A673 (cell line): ENCODE measurements at regions not wholly inside any gene's neighbourhood (a gene's known extent, or its start where the extent isn't known, plus 50 kb on each side); places are given as distances from the start of the nearest gene placed in this dataset.

Source experiments
- BruUV-seq: library from RNA; stranded (reverse); fragments of 400-500 nt; replicated peaks from 2 replicates; lab custom pipeline; 2021; lab: Mats Ljungman, UMichigan
- CTCF ChIA-PET: fragments of 300-600 bp; sonication (Branson Sonifier 250); formaldehyde crosslinking; loops from one replicate; lab custom pipeline; 2022; ENCODE audit warnings: antibody characterized with exemption; lab: Charles Lee
- POLR2A ChIA-PET: fragments of 300-600 bp; sonication (Branson Sonifier 250); formaldehyde crosslinking; loops from one replicate; lab custom pipeline; 2022; ENCODE audit warnings: antibody characterized with exemption; ENCODE audit not compliant: low non-redundant PET; lab: Charles Lee
- DNase-seq: peaks from one replicate; pipeline ENCODE4 v3.0.0-alpha.2; 2015; ENCODE audit warnings: low spot score
- H3K27ac ChIP-seq: fragments of 200-600 bp; sonication (generic); 2 replicates; pipeline ENCODE4 v1.5.1; 2016; ENCODE audit warnings: mixed run types, low read depth, mild to moderate bottlenecking, mixed read lengths, antibody characterized with exemption, low read length; ENCODE audit not compliant: poor library complexity, severe bottlenecking
- H3K27me3 ChIP-seq: fragments of 200-600 bp; sonication (generic); replicated peaks from 2 replicates; pipeline ENCODE4 v1.6.1; 2017; ENCODE audit warnings: mixed run types, low read depth, mild to moderate bottlenecking, mixed read lengths, antibody characterized with exemption, low read length; ENCODE audit not compliant: insufficient read depth, poor library complexity
- H3K36me3 ChIP-seq: fragments of 200-600 bp; sonication (generic); 2 replicates; pipeline ENCODE4 v1.6.1; 2016; ENCODE audit warnings: mixed run types, mild to moderate bottlenecking, mixed read lengths, antibody characterized with exemption, low read length; ENCODE audit not compliant: insufficient read depth, poor library complexity, severe bottlenecking
- H3K4me1 ChIP-seq: fragments of 200-600 bp; sonication (generic); 2 replicates; pipeline ENCODE4 v1.6.1; 2017; ENCODE audit warnings: mixed run types, mild to moderate bottlenecking, mixed read lengths, antibody characterized with exemption, low read length; ENCODE audit not compliant: insufficient read depth, poor library complexity, severe bottlenecking
- H3K4me3 ChIP-seq: fragments of 200-600 bp; sonication (generic); 2 replicates; pipeline ENCODE4 v1.5.1; 2016; ENCODE audit warnings: low read depth, mixed run types, mild to moderate bottlenecking, mixed read lengths, low read length; ENCODE audit not compliant: poor library complexity, severe bottlenecking
- H3K9me3 ChIP-seq: fragments of 200-600 bp; sonication (generic); 2 replicates; pipeline ENCODE4 v1.6.1; 2016; ENCODE audit warnings: mixed run types, low read depth, mild to moderate bottlenecking, mixed read lengths, antibody characterized with exemption, low read length; ENCODE audit not compliant: poor library complexity, severe bottlenecking
- CTCF ChIP-seq: fragments of 300-800, 200-600 bp; sonication (generic); conservative IDR thresholded peaks from 2 replicates; pipeline ENCODE4 v1.5.1; 2017; ENCODE audit warnings: low read depth, mild to moderate bottlenecking, antibody characterized with exemption, low read length, moderate library complexity, mixed read lengths
- EZH2 ChIP-seq: fragments of 200-600 bp; sonication (generic); IDR thresholded peaks from 2 replicates; pipeline ENCODE4 v1.6.1; 2017; ENCODE audit warnings: borderline replicate concordance, low read depth, mild to moderate bottlenecking, mixed read lengths, antibody characterized with exemption, low read length; ENCODE audit not compliant: poor library complexity, severe bottlenecking
- intact Hi-C: fragments of 100-400 bp; cut with micrococcal nuclease; formaldehyde crosslinking; loops from one replicate; pipeline ENCODE4 v1.10.0; 2022; ENCODE audit not compliant: unreplicated experiment

GRCh38 chr17:74016461-74016860, 187.0 kb upstream of the RPL38 start:
- POLR2A ChIA-PET: no interaction called here
- CTCF ChIA-PET: no interaction called here
- DNase-seq: no peak
- Histone ChIP-seq H3K27ac (no peak overlapping the region), H3K4me3 (no peak overlapping the region), H3K27me3 (peaks cover 13% of the 10 kb centered on the region), H3K36me3 (no peaks in the 10 kb centered on the region), H3K4me1 (no peaks in the 10 kb centered on the region), H3K9me3 (no peaks in the 10 kb centered on the region)
- TF ChIP-seq CTCF (no peak), EZH2 (no peak)
- intact Hi-C loops: no loop called here
- BruUV-seq: no TSS peak

- no peaks in the 10 kb centered on the region for H3K4me1 ChIP-seq
- H3K9me3 ChIP-seq: no peaks in the 10 kb centered on the region
- intact Hi-C loops: no loop called here
- no TSS peak for BruUV-seq
- peaks cover 8% of the 10 kb centered on the region for H3K27me3 ChIP-seq
- POLR2A ChIA-PET: no interaction called here
- no peak for DNase-seq
- no peak overlapping the region for H3K4me3 ChIP-seq
- TF ChIP-seq CTCF (no peak), EZH2 (no peak)
- CTCF ChIA-PET: interaction anchor here (0.6 kb wide), 1 partner anchor 369 kb away, joined by 4 read pairs; no protein-coding TSS in a partner anchor
- no peak overlapping the region for H3K27ac ChIP-seq
- no peaks in the 10 kb centered on the region for H3K36me3 ChIP-seq
Observed at GRCh38 chr17:74017466-74017865, 186.0 kb upstream of the RPL38 start.

GRCh38 chr17:74018115-74018514, 185.4 kb upstream of the RPL38 start:
- Histone ChIP-seq H3K4me3 (no peak overlapping the region), H3K4me1 (no peaks in the 10 kb centered on the region), H3K27me3 (peaks cover 6% of the 10 kb centered on the region), H3K36me3 (no peaks in the 10 kb centered on the region), H3K9me3 (no peaks in the 10 kb centered on the region), H3K27ac (no peak overlapping the region)
- intact Hi-C loops: no loop called here
- BruUV-seq: no TSS peak
- POLR2A ChIA-PET: no interaction called here
- no peak for DNase-seq
- TF ChIP-seq CTCF (no peak), EZH2 (no peak)
- CTCF ChIA-PET: interaction anchor here (0.6 kb wide), 1 partner anchor 369 kb away, joined by 4 read pairs; no protein-coding TSS in a partner anchor
